ENCODE measurements at regions not wholly inside any gene's neighbourhood (a gene's known extent, or its start where the extent isn't known, plus 50 kb on each side); places are given as distances from the start of the nearest gene placed in this dataset.

- 85 to 98% (median 97%) methylated on average over 1 of the region's 1 CpG for WGBS, 3 donors
Observed at GRCh38 chr21:27265492-27265891, 298.6 kb upstream of the ADAMTS5 start.

GRCh38 chr21:27261676-27262075 is 294.8 kb upstream of the ADAMTS5 start:
- no peaks in the 10 kb centered on the region for H3K27me3 ChIP-seq
- H3K27ac ChIP-seq: no peak overlapping the region
- intact Hi-C loops (cut with DNase I): no loop called here
- H3K36me3 ChIP-seq: no peaks in the 10 kb centered on the region
- DNase-seq: no peak
- no peaks in the 10 kb centered on the region for H3K4me1 ChIP-seq (ENCODE audit: insufficient read depth)
- TF ChIP-seq, protein P1, sequence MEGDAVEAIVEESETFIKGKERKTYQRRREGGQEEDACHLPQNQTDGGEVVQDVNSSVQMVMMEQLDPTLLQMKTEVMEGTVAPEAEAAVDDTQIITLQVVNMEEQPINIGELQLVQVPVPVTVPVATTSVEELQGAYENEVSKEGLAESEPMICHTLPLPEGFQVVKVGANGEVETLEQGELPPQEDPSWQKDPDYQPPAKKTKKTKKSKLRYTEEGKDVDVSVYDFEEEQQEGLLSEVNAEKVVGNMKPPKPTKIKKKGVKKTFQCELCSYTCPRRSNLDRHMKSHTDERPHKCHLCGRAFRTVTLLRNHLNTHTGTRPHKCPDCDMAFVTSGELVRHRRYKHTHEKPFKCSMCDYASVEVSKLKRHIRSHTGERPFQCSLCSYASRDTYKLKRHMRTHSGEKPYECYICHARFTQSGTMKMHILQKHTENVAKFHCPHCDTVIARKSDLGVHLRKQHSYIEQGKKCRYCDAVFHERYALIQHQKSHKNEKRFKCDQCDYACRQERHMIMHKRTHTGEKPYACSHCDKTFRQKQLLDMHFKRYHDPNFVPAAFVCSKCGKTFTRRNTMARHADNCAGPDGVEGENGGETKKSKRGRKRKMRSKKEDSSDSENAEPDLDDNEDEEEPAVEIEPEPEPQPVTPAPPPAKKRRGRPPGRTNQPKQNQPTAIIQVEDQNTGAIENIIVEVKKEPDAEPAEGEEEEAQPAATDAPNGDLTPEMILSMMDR (IDR thresholded peaks at IDR 0.05): no peak
- TF ChIP-seq EP300 (IDR thresholded peaks at IDR 0.05) (no peak), POLR2A (IDR thresholded peaks at IDR 0.05) (no peak)
- no peak overlapping the region for H3K4me3 ChIP-seq
- WGBS, 3 donors: 49 to 54% (median 50%) methylated on average over 2 of the region's 2 CpGs
- no peaks in the 10 kb centered on the region for H3K9me3 ChIP-seq

More at GRCh38 chr21:27265492-27265891, 298.6 kb upstream of the ADAMTS5 start:
- no peaks in the 10 kb centered on the region for H3K27me3 ChIP-seq
- DNase-seq: no peak
- H3K27ac ChIP-seq: no peak overlapping the region
- no peak overlapping the region for H3K4me3 ChIP-seq
- intact Hi-C loops (cut with DNase I): no loop called here
- H3K4me1 ChIP-seq (ENCODE audit: insufficient read depth): peaks cover 1% of the 10 kb centered on the region
- no peaks in the 10 kb centered on the region for H3K9me3 ChIP-seq
- TF ChIP-seq EP300 (IDR thresholded peaks at IDR 0.05) (no peak), POLR2A (IDR thresholded peaks at IDR 0.05) (no peak)
- TF ChIP-seq, protein P1 (IDR thresholded peaks at IDR 0.05): no peak
- no peaks in the 10 kb centered on the region for H3K36me3 ChIP-seq

DNA sequence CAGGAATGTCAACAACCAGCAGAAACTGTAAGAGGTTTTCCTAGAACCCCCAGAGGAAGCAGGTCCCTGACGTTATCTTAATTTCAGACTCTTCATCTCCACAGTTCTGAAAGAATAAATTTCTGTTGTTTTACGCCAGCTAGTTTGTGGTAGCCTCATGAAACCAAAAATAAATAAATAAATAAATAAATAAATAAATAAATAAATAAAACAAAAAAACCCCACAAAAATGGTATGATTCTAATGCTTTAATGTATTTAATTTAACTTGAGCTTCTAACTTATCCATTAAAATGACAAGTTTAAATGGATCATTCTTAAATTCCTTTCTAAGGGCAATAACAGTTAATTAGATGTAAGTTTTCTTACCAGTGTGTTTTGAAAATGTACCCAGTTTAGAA is 293.8 kb upstream of the ADAMTS5 start:
- intact Hi-C loops (cut with DNase I): no loop called here

DNA sequence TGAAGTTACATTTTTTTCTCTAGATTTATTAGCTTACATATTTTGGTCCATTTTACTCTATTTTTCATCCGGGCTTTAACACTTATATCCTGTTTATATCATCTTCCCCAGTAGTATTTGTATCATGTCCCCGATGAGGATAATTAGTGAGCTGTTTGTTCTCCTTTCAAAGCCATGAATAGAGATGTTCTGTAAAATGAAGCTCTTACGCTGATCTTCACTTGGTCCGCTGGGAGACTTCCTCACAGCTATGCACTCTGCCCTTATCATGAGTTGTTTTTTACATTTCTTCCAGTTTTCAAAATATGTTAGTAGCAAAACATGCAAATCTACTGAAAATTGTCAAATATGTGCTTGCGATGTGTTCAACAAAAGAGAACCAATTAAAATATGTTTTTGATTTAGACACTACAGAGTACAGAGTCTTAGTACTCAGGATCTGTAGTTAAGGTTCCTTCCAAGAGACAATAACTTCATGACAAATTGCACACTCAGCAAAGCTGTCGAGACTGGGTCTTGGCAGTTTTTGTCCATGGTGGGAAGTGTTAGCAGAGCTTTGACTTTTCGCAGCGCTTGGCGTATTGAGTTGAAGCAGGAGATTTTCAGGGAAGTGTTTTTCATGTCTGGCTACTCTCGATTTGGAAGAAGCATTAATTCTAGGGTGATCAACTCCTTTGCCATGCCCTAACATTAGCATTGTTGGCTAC is 292.0 kb upstream of the ADAMTS5 start:
- intact Hi-C loops (cut with DNase I): no loop called here
- TF ChIP-seq, protein P1 (IDR thresholded peaks at IDR 0.05): no peak
- TF ChIP-seq POLR2A (IDR thresholded peaks at IDR 0.05) (no peak), EP300 (IDR thresholded peaks at IDR 0.05) (no peak)
- H3K4me3 ChIP-seq: no peak overlapping the region
- H3K9me3 ChIP-seq: no peaks in the 10 kb centered on the region
- no peaks in the 10 kb centered on the region for H3K27me3 ChIP-seq
- H3K27ac ChIP-seq: peak overlapping the region in 1 of 2 donors; percentile 26
- H3K36me3 ChIP-seq: no peaks in the 10 kb centered on the region
- no peaks in the 10 kb centered on the region for H3K4me1 ChIP-seq (ENCODE audit: insufficient read depth)
- WGBS, 3 donors: 32 to 58% (median 47%) methylated on average over 10 of the region's 10 CpGs
- peak in 2 of 5 donors; percentile 29 to 30 for DNase-seq

More for the DNA sequence above, 293.8 kb upstream of the ADAMTS5 start:
- H3K4me1 ChIP-seq (ENCODE audit: insufficient read depth): no peaks in the 10 kb centered on the region
- no peaks in the 10 kb centered on the region for H3K36me3 ChIP-seq
- no peaks in the 10 kb centered on the region for H3K27me3 ChIP-seq
- DNase-seq: no peak
- no peak for TF ChIP-seq EP300 (IDR thresholded peaks at IDR 0.05)
- no peak for TF ChIP-seq POLR2A (IDR thresholded peaks at IDR 0.05)
- TF ChIP-seq, protein P1 (IDR thresholded peaks at IDR 0.05): no peak
- WGBS, 3 donors: 96 to 100% (median 98%) methylated on average over 2 of the region's 2 CpGs
- no peak overlapping the region for H3K4me3 ChIP-seq
- no peak overlapping the region for H3K27ac ChIP-seq
- no peaks in the 10 kb centered on the region for H3K9me3 ChIP-seq
